CD14-positive monocyte (primary cell): ENCODE measurements at regions not wholly inside any gene's neighbourhood (a gene's known extent, or its start where the extent isn't known, plus 50 kb on each side); places are given as distances from the start of the nearest gene placed in this dataset.
"Not testable (repeated sequence)": the region's sequence is repeated elsewhere in the genome, so short reads cannot be mapped to it uniquely, and the experiment has no call there.

Experiments used
- DNase-seq, 3 donors: peaks; one replicate each; pipeline ENCODE4 v3.0.0-alpha.2; 2011 to 2022
- H2AFZ ChIP-seq: 2 replicates; pipeline ENCODE4 v1.6.0; 2012; ENCODE audit warnings: mild to moderate bottlenecking, low read depth, low read length, inconsistent platforms; ENCODE audit not compliant: insufficient read depth, poor library complexity, severe bottlenecking
- H3K27ac ChIP-seq, 2 donors: 1 replicate in 1 of 2; 2 replicates in 1 of 2; pipeline ENCODE4 v1.5.1; 2012 to 2013; ENCODE audit warnings: low read length in 2 of 2, control low read depth in 1 of 2, inconsistent platforms in 1 of 2, low read depth in 1 of 2, mild to moderate bottlenecking in 1 of 2
- H3K27me3 ChIP-seq, 2 donors: one replicate each; pipeline versions ENCODE4 v1.6.0 to v1.6.1; 2011 to 2013; ENCODE audit warnings: low read length in 2 of 2; ENCODE audit not compliant: control insufficient read depth in 2 of 2, insufficient read depth in 2 of 2
- H3K36me3 ChIP-seq, 2 donors: replicated peaks in 1 of 2; 1 replicate in 1 of 2; 2 replicates in 1 of 2; pipeline versions ENCODE4 v1.5.1 to v1.6.1; 2012 to 2013; ENCODE audit warnings: low read length in 2 of 2, control low read depth in 1 of 2, inconsistent platforms in 1 of 2, mild to moderate bottlenecking in 1 of 2; ENCODE audit not compliant: insufficient read depth in 2 of 2, control insufficient read depth in 1 of 2
- H3K4me1 ChIP-seq, 2 donors: 1 replicate in 1 of 2; 2 replicates in 1 of 2; pipeline versions ENCODE4 v1.5.1 to v1.6.1; 2012 to 2013; ENCODE audit warnings: low read length in 2 of 2, control low read depth in 1 of 2, inconsistent platforms in 1 of 2, mild to moderate bottlenecking in 1 of 2, moderate library complexity in 1 of 2; ENCODE audit not compliant: insufficient read depth in 2 of 2, control insufficient read depth in 1 of 2
- H3K4me2 ChIP-seq: replicated peaks from 2 replicates; pipeline ENCODE3; 2012; ENCODE audit warnings: low read length, moderate library complexity, mild to moderate bottlenecking; ENCODE audit not compliant: poor library complexity, severe bottlenecking; ENCODE audit errors: extremely low read depth
- H3K4me3 ChIP-seq, 3 experiments: fragments of 200-600 bp in 1 of 3; sonication (generic) in 1 of 3; replicated peaks in 1 of 3; 1 replicate in 2 of 3; 2 replicates in 1 of 3; pipeline ENCODE4 v1.5.1; 2011 to 2013; ENCODE audit warnings: low read length in 3 of 3, mild to moderate bottlenecking in 3 of 3, control low read depth in 2 of 3, low read depth in 2 of 3, inconsistent platforms in 1 of 3, moderate library complexity in 1 of 3
- H3K79me2 ChIP-seq: 2 replicates; pipeline ENCODE4 v1.6.0; 2012; ENCODE audit warnings: mild to moderate bottlenecking, control low read depth, inconsistent platforms, low read length, moderate library complexity; ENCODE audit not compliant: insufficient read depth
- H3K9ac ChIP-seq: 2 replicates; pipeline ENCODE4 v1.6.0; 2017; ENCODE audit warnings: low read length, mild to moderate bottlenecking; ENCODE audit not compliant: insufficient read depth, poor library complexity, severe bottlenecking
- H3K9me3 ChIP-seq, 2 donors: replicated peaks in 1 of 2; 1 replicate in 1 of 2; 2 replicates in 1 of 2; pipeline versions ENCODE4 v1.5.1 to v1.6.1; 2012 to 2013; ENCODE audit warnings: low read length in 2 of 2, control low read depth in 1 of 2; ENCODE audit not compliant: control insufficient read depth in 1 of 2, insufficient read depth in 1 of 2
- H4K20me1 ChIP-seq: 2 replicates; pipeline ENCODE4 v1.6.0; 2012; ENCODE audit warnings: mild to moderate bottlenecking, low read length, control low read depth, moderate library complexity; ENCODE audit not compliant: insufficient read depth
- H3K27ac Mint-ChIP-seq, 7 donors: one replicate each; pipeline ENCODE4 v1.8.0; 2020; ENCODE audit warnings: mild to moderate bottlenecking in 7 of 7, mixed read lengths in 7 of 7, moderate library complexity in 6 of 7, inconsistent platforms in 2 of 7
- H3K27me3 Mint-ChIP-seq, 3 donors: one replicate each; pipeline ENCODE4 v1.8.0; 2021 to 2022; ENCODE audit warnings: low read depth in 3 of 3, mild to moderate bottlenecking in 3 of 3, mixed read lengths in 3 of 3, moderate library complexity in 3 of 3, inconsistent platforms in 1 of 3
- H3K36me3 Mint-ChIP-seq, 2 donors: one replicate each; pipeline ENCODE4 v1.8.0; 2020; ENCODE audit warnings: mixed read lengths in 2 of 2, inconsistent platforms in 1 of 2, mild to moderate bottlenecking in 1 of 2
- H3K4me1 Mint-ChIP-seq: one replicate; pipeline ENCODE4 v1.8.0; 2020; ENCODE audit warnings: mild to moderate bottlenecking, mixed read lengths
- H3K4me3 Mint-ChIP-seq, 2 donors: one replicate each; pipeline ENCODE4 v1.8.0; 2020; ENCODE audit warnings: mild to moderate bottlenecking in 2 of 2, mixed read lengths in 2 of 2, moderate library complexity in 1 of 2
- H3K9me3 Mint-ChIP-seq, 7 donors: one replicate each; pipeline ENCODE4 v1.8.0; 2020 to 2022; ENCODE audit warnings: mixed read lengths in 7 of 7, mild to moderate bottlenecking in 6 of 7, moderate library complexity in 6 of 7, inconsistent platforms in 2 of 7
- CTCF ChIP-seq: fragments of 200-600 bp; IDR thresholded peaks from one replicate; pipeline ENCODE4 v1.8.0; 2022; ENCODE audit warnings: antibody characterized with exemption, mild to moderate bottlenecking
- WGBS: methylation state at CpG from one replicate; pipeline ENCODE4 v1.1.5; 2013; ENCODE audit warnings: missing lambda C conversion rate; ENCODE audit not compliant: insufficient coverage; 5-methylcytosine and 5-hydroxymethylcytosine counted together
- intact Hi-C, 2 donors: fragments of 100-400 bp; cut with micrococcal nuclease; formaldehyde crosslinking; loops; one replicate each; pipeline versions ENCODE4 v1.15.0 to v1.15.1; 2023

GRCh38 chr13:62721893-62722292 is 1306.2 kb upstream of the PCDH20 start:
- Histone ChIP-seq H3K4me2 (no peak overlapping the region), H3K9me3 (no peaks in the 10 kb centered on the region), H3K36me3 (no peaks in the 10 kb centered on the region), H3K27ac (no peak overlapping the region), H2AFZ (no peak overlapping the region), H3K79me2 (no peaks in the 10 kb centered on the region), H4K20me1 (no peaks in the 10 kb centered on the region), H3K4me1 (no peaks in the 10 kb centered on the region), H3K4me3 (no peak overlapping the region), H3K9ac (no peak overlapping the region), H3K27me3 (no peaks in the 10 kb centered on the region)
- H3K27me3 Mint-ChIP-seq = no peaks in the 10 kb centered on the region
- WGBS = 89% methylated on average over 1 of the region's 4 CpGs
- no peaks in the 10 kb centered on the region for H3K4me1 Mint-ChIP-seq
- no peak overlapping the region for H3K4me3 Mint-ChIP-seq
- H3K36me3 Mint-ChIP-seq = no peaks in the 10 kb centered on the region
- peaks cover 0 to 3% (median 0%) of the 10 kb centered on the region in 7 donors for H3K9me3 Mint-ChIP-seq
- TF ChIP-seq CTCF = no peak
- H3K27ac Mint-ChIP-seq = no peak overlapping the region
- no peak for DNase-seq
- intact Hi-C loops = no loop called here

GRCh38 chr13:62711948-62712347 is 1296.3 kb upstream of the PCDH20 start:
- H3K4me1 Mint-ChIP-seq, DNase-seq, H3K27ac Mint-ChIP-seq, H3K79me2 ChIP-seq, H4K20me1 ChIP-seq, H3K27ac ChIP-seq, H3K4me2 ChIP-seq, H2AFZ ChIP-seq, H3K27me3 ChIP-seq, H3K4me1 ChIP-seq, H3K4me3 ChIP-seq, H3K36me3 ChIP-seq, H3K36me3 Mint-ChIP-seq, H3K9me3 Mint-ChIP-seq, intact Hi-C loops, H3K9ac ChIP-seq, H3K4me3 Mint-ChIP-seq, H3K27me3 Mint-ChIP-seq: not testable (repeated sequence)
- H3K9me3 ChIP-seq = peaks cover 7 to 15% of the 10 kb centered on the region in 2 donors
- WGBS = 97% methylated on average over 7 of the region's 7 CpGs
